GM12891 (cell line): ENCODE measurements at regions not wholly inside any gene's neighbourhood (a gene's known extent, or its start where the extent isn't known, plus 50 kb on each side); places are given as distances from the start of the nearest gene placed in this dataset.

ENCODE experiments used
- PAX5 ChIP-seq: IDR thresholded peaks from 2 replicates; pipeline ENCODE4 v1.6.1; 2011; ENCODE audit warnings: low read length, moderate library complexity, mild to moderate bottlenecking; ENCODE audit not compliant: insufficient read depth, severe bottlenecking
- POLR2A ChIP-seq: IDR thresholded peaks from 2 replicates; pipeline ENCODE4 v1.6.1; 2011; ENCODE audit warnings: low read depth, low read length, control low read depth
- POLR2AphosphoS5 ChIP-seq: IDR thresholded peaks from 2 replicates; pipeline ENCODE4 v1.6.1; 2011; ENCODE audit warnings: low read depth, low read length, control low read depth
- POU2F2 ChIP-seq: IDR thresholded peaks from 2 replicates; pipeline ENCODE4 v1.6.1; 2011; ENCODE audit warnings: low read depth, mild to moderate bottlenecking, control low read depth, low read length, moderate library complexity
- SPI1 ChIP-seq: IDR thresholded peaks from 2 replicates; pipeline ENCODE4 v1.6.1; 2011; ENCODE audit warnings: low read depth, low read length, control low read depth
- TAF1 ChIP-seq: IDR thresholded peaks from 2 replicates; pipeline ENCODE4 v1.6.1; 2011; ENCODE audit warnings: low read depth, low read length, control low read depth

GRCh38 chr2:145206496-145207281 is 686.8 kb upstream of the ZEB2 start:
- no peak for TF ChIP-seq POLR2AphosphoS5
- no peak for TF ChIP-seq POLR2A
- no peak for TF ChIP-seq PAX5
- TF ChIP-seq SPI1 = no peak
- no peak for TF ChIP-seq TAF1
- no peak for TF ChIP-seq POU2F2
